ENCODE measurements at regions not wholly inside any gene's neighbourhood (a gene's known extent, or its start where the extent isn't known, plus 50 kb on each side); places are given as distances from the start of the nearest gene placed in this dataset.

DNA sequence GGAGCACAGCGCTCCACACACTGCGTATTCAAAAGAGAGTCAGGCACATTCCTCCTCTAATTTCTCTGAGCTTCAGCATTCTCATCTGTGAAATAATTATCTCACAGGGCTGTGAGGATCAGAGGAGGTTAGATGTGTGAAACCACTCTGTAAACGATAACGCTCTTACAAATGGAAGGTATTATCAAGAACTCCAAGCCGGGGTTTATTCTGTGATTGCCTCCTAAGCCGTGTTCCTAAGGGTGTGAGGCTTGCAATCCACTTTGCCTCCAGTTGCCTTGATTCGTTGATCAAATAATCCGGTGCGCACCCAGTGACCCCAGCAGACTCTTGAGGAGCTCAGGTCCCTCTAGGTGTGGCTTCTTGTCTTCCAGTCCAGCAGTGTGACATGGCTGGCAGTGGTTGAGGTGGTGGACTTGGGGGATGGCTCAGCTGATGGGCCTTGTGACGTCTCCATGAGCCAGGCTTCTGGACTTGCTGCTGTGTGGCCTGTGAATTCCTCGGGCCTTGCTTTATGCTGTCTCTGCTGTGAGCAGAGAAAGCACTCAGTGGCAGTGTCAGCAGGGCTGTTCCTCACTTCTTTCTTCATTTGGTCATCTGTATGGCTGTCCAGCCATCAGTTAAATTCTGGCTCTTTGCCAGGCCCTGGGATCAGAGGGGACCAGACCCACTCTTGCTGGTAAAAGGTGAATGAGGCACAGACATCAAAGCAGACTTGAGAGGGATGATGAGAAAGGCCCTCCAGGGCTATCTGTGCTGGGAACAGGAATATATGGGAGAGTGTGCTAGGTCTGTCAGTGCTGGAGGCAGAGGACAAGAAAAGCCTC lies 71.0 kb downstream of the SLC25A47 start:
- Histone ChIP-seq H3K4me3 (ENCODE audit: low read depth in 1 of 3, low read length in 3 of 3) (no peak overlapping the region), H3K27me3 (ENCODE audit: control insufficient read depth in 4 of 4, insufficient read depth in 4 of 4, low read length in 3 of 4) (no peaks in the 10 kb centered on the region), H3K36me3 (ENCODE audit: control insufficient read depth in 4 of 4, insufficient read depth in 3 of 4, low read depth in 1 of 4, low read length in 3 of 4) (no peaks in the 10 kb centered on the region), H3K9ac (ENCODE audit: low read depth in 1 of 2, low read length in 2 of 2) (no peak overlapping the region), H3K9me3 (ENCODE audit: control insufficient read depth in 4 of 4, low read length in 3 of 4) (no peaks in the 10 kb centered on the region), H3K4me1 (ENCODE audit: control insufficient read depth in 4 of 4, insufficient read depth in 4 of 4, low read length in 3 of 4) (peaks cover 8 to 22% (median 13%) of the 10 kb centered on the region in 4 donors), H3K27ac (ENCODE audit: low read depth in 1 of 2, low read length in 2 of 2) (peak overlapping the region in 1 of 2 donors; percentile 66)
- TF ChIP-seq HNF4A (conservative IDR thresholded peaks at IDR 0.05) (no peak), CTCF (IDR thresholded peaks at IDR 0.05; ENCODE audit: low read depth, low read length, missing input control) (peak; percentile 2)
- no peak for DNase-seq (ENCODE audit: low spot score)
- 95% methylated on average over 11 of the region's 11 CpGs for WGBS

DNA sequence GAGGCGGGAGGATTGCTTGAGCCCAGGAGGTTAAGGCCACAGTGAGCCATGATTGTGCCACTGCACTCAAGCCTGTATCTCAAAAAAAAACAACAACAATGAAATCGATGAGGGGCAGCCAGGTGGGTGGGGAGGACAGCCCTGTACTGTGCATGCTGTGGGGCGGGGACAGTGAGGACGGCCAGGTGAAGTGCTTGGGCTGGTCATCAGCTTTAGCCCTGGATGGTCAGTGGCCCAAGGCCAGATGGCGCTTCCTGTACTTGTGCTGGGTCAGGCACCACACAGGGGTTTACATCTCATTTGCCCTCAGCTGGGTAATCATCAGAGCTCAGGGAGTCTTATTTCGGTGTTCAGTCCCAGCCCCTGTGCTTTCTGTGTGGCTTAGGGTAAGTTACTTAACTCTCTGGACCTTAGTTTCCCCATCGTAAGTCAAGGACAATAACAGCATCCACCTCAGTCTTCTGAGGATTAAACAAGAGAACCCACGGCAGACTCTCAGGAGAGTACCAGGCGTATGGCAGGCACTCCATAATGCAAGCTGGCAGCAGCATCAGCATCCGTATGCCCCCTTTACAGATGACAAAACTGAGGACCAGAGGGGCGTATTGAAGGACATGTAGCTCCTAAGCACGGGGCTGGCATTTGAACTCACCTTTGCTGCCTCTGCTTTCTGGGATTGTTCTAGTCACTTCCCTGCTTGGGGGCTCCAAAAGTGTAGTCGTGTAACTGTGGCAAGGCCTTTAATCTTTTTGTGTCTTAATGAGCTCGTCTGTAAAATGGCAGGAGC lies 71.9 kb downstream of the SLC25A47 start:
- no peak for TF ChIP-seq RXRA (IDR thresholded peaks at IDR 0.05)
- no peak for TF ChIP-seq YY1 (IDR thresholded peaks at IDR 0.05)
- TF ChIP-seq, protein P1, sequence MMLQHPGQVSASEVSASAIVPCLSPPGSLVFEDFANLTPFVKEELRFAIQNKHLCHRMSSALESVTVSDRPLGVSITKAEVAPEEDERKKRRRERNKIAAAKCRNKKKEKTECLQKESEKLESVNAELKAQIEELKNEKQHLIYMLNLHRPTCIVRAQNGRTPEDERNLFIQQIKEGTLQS (IDR thresholded peaks at IDR 0.05): no peak
- TF ChIP-seq HNF4G (IDR thresholded peaks at IDR 0.05): no peak
- no peak for TF ChIP-seq ZBTB33 (IDR thresholded peaks at IDR 0.05)
- no peak for TF ChIP-seq MAX (IDR thresholded peaks at IDR 0.05)
- TF ChIP-seq RAD21 (IDR thresholded peaks at IDR 0.05): no peak
- TF ChIP-seq CTCF (IDR thresholded peaks at IDR 0.05; ENCODE audit: low read depth, low read length, missing input control): no peak
- TF ChIP-seq TAF1 (conservative IDR thresholded peaks at IDR 0.05): no peak
- TF ChIP-seq SP1 (IDR thresholded peaks at IDR 0.05): no peak
- no peak for TF ChIP-seq EGR1 (IDR thresholded peaks at IDR 0.05; ENCODE audit: low read depth in 2 of 2)
- H3K27ac ChIP-seq (ENCODE audit: low read depth in 1 of 2, low read length in 2 of 2): no peak overlapping the region

More for the DNA sequence above, 71.9 kb downstream of the SLC25A47 start:
- H3K4me1 ChIP-seq (ENCODE audit: control insufficient read depth in 4 of 4, insufficient read depth in 4 of 4, low read length in 3 of 4): peaks cover 5 to 14% (median 9%) of the 10 kb centered on the region in 4 donors
- no peak overlapping the region for H3K4me3 ChIP-seq (ENCODE audit: low read depth in 1 of 3, low read length in 3 of 3)
- H3K36me3 ChIP-seq (ENCODE audit: control insufficient read depth in 4 of 4, insufficient read depth in 3 of 4, low read depth in 1 of 4, low read length in 3 of 4): no peaks in the 10 kb centered on the region
- H3K9ac ChIP-seq (ENCODE audit: low read depth in 1 of 2, low read length in 2 of 2): no peak overlapping the region
- H3K27me3 ChIP-seq (ENCODE audit: control insufficient read depth in 4 of 4, insufficient read depth in 4 of 4, low read length in 3 of 4): no peaks in the 10 kb centered on the region
- H3K9me3 ChIP-seq (ENCODE audit: control insufficient read depth in 4 of 4, low read length in 3 of 4): no peaks in the 10 kb centered on the region
- WGBS: 92% methylated on average over 14 of the region's 14 CpGs
- no peak for DNase-seq (ENCODE audit: low spot score)

Data from liver (tissue), 8 donors.